Left ventricle myocardium superior (tissue), 1 donor: ENCODE measurements at regions not wholly inside any gene's neighbourhood (a gene's known extent, or its start where the extent isn't known, plus 50 kb on each side); places are given as distances from the start of the nearest gene placed in this dataset.
"Not testable (repeated sequence)": the region's sequence is repeated elsewhere in the genome, so short reads cannot be mapped to it uniquely, and the experiment has no call there.

ENCODE experiments used
- ATAC-seq: fragments of 200-7000 bp; cut with Tn5 transposase; one replicate; pipeline ENCODE4 v1.9.1; 2020; ENCODE audit warnings: mild to moderate bottlenecking, moderate library complexity
- DNase-seq: peaks from one replicate; pipeline ENCODE4 v3.0.0-alpha.2; 2020
- intact Hi-C: fragments of 100-400 bp; cut with micrococcal nuclease; formaldehyde crosslinking; loops from one replicate; pipeline ENCODE4 v1.11.0; 2022
- donor health status: DM: no; HTN: yes; CAD: no; lungs with severe emphysema.

- intact Hi-C loops, DNase-seq, ATAC-seq: not testable (repeated sequence)
Measured at GRCh38 chr12:9455516-9455915, 152.2 kb downstream of the KLRB1 start.

- DNase-seq, intact Hi-C loops, ATAC-seq: not testable (repeated sequence)
Measured at GRCh38 chr12:9454021-9454420, 153.7 kb downstream of the KLRB1 start.

GRCh38 chr12:9450127-9450567 lies 157.6 kb downstream of the KLRB1 start:
- ATAC-seq, DNase-seq, intact Hi-C loops: not testable (repeated sequence)

GRCh38 chr12:9449657-9450126 lies 158.0 kb downstream of the KLRB1 start:
- intact Hi-C loops, ATAC-seq, DNase-seq: not testable (repeated sequence)

GRCh38 chr12:9449181-9449580 lies 158.5 kb downstream of the KLRB1 start:
- DNase-seq (no peak), ATAC-seq (no peak)
- intact Hi-C loops, result no loop called here

GRCh38 chr12:9448648-9449047 lies 159.1 kb downstream of the KLRB1 start:
- DNase-seq, intact Hi-C loops: not testable (repeated sequence)
- ATAC-seq, result peak; percentile 4

- ATAC-seq, result peak; percentile 98
- intact Hi-C loops, result not testable (repeated sequence)
Measured at GRCh38 chr12:9447791-9448614, 159.7 kb downstream of the KLRB1 start.

GRCh38 chr12:9446883-9447761 lies 160.6 kb downstream of the KLRB1 start:
- intact Hi-C loops, DNase-seq: not testable (repeated sequence)
- ATAC-seq, result peak; percentile 25

More at GRCh38 chr12:9447791-9448614, 159.7 kb downstream of the KLRB1 start:
- peak; percentile 94 for DNase-seq

- ATAC-seq, DNase-seq, intact Hi-C loops: not testable (repeated sequence)
Measured at GRCh38 chr12:9440428-9440827, 167.3 kb downstream of the KLRB1 start.

- DNase-seq, ATAC-seq, intact Hi-C loops: not testable (repeated sequence)
Measured at GRCh38 chr12:9435682-9436081, 172.0 kb downstream of the KLRB1 start.

- ATAC-seq, DNase-seq, intact Hi-C loops: not testable (repeated sequence)
Measured at GRCh38 chr12:9430385-9430784, 177.3 kb downstream of the KLRB1 start.

- DNase-seq, ATAC-seq, intact Hi-C loops: not testable (repeated sequence)
Measured at GRCh38 chr12:9428856-9429255, 178.9 kb downstream of the KLRB1 start.

- intact Hi-C loops, ATAC-seq, DNase-seq: not testable (repeated sequence)
Measured at GRCh38 chr12:9425429-9425828, 182.3 kb downstream of the KLRB1 start.

- ATAC-seq, DNase-seq, intact Hi-C loops: not testable (repeated sequence)
Measured at GRCh38 chr12:9424175-9424740, 183.5 kb downstream of the KLRB1 start.

- DNase-seq, ATAC-seq, intact Hi-C loops: not testable (repeated sequence)
Measured at GRCh38 chr12:9422689-9423088, 185.0 kb downstream of the KLRB1 start.

- DNase-seq, ATAC-seq, intact Hi-C loops: not testable (repeated sequence)
Measured at GRCh38 chr12:9421520-9422086, 186.1 kb downstream of the KLRB1 start.

- DNase-seq, intact Hi-C loops, ATAC-seq: not testable (repeated sequence)
Measured at GRCh38 chr12:9420817-9421519, 186.7 kb downstream of the KLRB1 start.

- ATAC-seq, DNase-seq, intact Hi-C loops: not testable (repeated sequence)
Measured at GRCh38 chr12:9418669-9419041, 189.1 kb downstream of the KLRB1 start.
